IMR-90 (cell line): ENCODE measurements at regions not wholly inside any gene's neighbourhood (a gene's known extent, or its start where the extent isn't known, plus 50 kb on each side); places are given as distances from the start of the nearest gene placed in this dataset.

Experiments used
- CHD1 ChIP-seq: IDR thresholded peaks from 2 replicates; pipeline ENCODE4 v1.6.1; 2012; ENCODE audit warnings: low read depth, low read length, improper control_type of control experiment
- POLR2A ChIP-seq: IDR thresholded peaks from 2 replicates; pipeline ENCODE4 v1.6.1; 2012; ENCODE audit warnings: mild to moderate bottlenecking, low read depth, low read length
- TF ChIP-seq, protein P1 (sequence below): conservative IDR thresholded peaks from 2 replicates; pipeline ENCODE4 v1.5.1; 2012; ENCODE audit warnings: mild to moderate bottlenecking, low read depth, low read length, improper control_type of control experiment

DNA sequence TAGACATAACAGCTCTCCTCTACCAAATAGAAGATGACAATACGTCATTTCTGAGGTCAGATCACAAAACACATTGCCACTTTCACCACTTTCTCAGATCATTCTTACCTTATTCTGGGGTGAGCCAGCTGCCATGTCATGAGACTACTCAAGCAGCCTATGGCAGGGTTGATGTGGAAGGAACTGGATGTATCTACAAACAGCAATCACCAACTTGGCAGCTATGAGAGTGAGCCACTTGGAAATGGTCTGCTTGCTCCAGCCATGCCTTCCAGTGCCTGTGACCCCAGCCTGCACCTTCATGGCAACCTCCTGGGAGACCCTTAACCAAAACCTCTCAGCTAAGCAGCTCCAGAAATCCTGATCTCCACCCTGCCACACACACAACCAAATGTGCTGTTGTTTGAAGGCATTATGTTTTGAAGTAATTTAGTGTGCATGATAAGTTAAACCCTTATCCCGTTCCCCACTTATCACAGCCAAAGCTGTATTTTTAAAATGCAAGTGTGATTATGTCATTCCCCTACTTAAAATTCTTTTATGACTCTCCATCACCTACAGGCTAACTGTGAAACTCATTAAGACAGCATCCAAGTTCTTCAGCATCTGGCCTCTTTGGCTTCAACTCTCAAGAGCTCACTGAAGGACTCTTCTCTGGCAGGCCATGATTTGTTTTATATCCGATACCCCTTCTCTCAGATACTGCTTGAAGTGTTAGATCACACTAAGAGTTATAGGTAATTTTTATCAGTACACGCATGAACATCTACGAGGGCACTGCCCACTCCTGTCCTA is 150.6 kb downstream of the LY86 start:
- TF ChIP-seq POLR2A (no peak), CHD1 (no peak)
- TF ChIP-seq, protein P1, sequence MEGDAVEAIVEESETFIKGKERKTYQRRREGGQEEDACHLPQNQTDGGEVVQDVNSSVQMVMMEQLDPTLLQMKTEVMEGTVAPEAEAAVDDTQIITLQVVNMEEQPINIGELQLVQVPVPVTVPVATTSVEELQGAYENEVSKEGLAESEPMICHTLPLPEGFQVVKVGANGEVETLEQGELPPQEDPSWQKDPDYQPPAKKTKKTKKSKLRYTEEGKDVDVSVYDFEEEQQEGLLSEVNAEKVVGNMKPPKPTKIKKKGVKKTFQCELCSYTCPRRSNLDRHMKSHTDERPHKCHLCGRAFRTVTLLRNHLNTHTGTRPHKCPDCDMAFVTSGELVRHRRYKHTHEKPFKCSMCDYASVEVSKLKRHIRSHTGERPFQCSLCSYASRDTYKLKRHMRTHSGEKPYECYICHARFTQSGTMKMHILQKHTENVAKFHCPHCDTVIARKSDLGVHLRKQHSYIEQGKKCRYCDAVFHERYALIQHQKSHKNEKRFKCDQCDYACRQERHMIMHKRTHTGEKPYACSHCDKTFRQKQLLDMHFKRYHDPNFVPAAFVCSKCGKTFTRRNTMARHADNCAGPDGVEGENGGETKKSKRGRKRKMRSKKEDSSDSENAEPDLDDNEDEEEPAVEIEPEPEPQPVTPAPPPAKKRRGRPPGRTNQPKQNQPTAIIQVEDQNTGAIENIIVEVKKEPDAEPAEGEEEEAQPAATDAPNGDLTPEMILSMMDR: no peak
